ENCODE measurements at regions not wholly inside any gene's neighbourhood (a gene's known extent, or its start where the extent isn't known, plus 50 kb on each side); places are given as distances from the start of the nearest gene placed in this dataset.

DNA sequence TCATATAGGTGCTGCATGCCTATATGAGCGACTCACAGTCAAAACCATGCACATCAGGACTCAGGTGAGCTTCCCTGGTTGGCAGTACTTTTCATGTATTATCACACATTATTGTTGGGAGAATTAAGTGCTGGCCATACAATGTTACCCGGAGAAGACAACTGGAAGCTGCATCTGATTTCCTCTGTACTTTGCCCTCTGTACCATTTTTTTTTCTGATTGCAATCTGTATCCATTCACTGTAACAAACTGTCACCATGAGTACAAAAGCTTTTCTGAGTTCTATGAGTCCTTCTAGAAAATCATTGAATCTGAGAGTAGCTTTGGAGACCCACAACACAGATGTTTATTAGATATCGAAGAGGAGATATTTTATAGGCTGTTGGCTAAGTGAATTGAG is 651.0 kb downstream of the NR2F1-AS1 start:
- TF ChIP-seq, protein P1, sequence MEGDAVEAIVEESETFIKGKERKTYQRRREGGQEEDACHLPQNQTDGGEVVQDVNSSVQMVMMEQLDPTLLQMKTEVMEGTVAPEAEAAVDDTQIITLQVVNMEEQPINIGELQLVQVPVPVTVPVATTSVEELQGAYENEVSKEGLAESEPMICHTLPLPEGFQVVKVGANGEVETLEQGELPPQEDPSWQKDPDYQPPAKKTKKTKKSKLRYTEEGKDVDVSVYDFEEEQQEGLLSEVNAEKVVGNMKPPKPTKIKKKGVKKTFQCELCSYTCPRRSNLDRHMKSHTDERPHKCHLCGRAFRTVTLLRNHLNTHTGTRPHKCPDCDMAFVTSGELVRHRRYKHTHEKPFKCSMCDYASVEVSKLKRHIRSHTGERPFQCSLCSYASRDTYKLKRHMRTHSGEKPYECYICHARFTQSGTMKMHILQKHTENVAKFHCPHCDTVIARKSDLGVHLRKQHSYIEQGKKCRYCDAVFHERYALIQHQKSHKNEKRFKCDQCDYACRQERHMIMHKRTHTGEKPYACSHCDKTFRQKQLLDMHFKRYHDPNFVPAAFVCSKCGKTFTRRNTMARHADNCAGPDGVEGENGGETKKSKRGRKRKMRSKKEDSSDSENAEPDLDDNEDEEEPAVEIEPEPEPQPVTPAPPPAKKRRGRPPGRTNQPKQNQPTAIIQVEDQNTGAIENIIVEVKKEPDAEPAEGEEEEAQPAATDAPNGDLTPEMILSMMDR (IDR thresholded peaks at IDR 0.05 in 8 of 11, conservative IDR thresholded peaks at IDR 0.05 in 3 of 11): no peak
- TF ChIP-seq POLR2A (IDR thresholded peaks at IDR 0.05) (no peak), POLR2AphosphoS5 (IDR thresholded peaks at IDR 0.05) (no peak)

All from spleen (tissue), 7 donors.